NCI-H2227 (cell line): ENCODE measurements at regions not wholly inside any gene's neighbourhood (a gene's known extent, or its start where the extent isn't known, plus 50 kb on each side); places are given as distances from the start of the nearest gene placed in this dataset.

ENCODE experiments used
- DNase-seq: peaks from one replicate; lab custom pipeline; 2025; ENCODE audit not compliant: unreplicated experiment; lab: John Stamatoyannopoulos, UW

DNA sequence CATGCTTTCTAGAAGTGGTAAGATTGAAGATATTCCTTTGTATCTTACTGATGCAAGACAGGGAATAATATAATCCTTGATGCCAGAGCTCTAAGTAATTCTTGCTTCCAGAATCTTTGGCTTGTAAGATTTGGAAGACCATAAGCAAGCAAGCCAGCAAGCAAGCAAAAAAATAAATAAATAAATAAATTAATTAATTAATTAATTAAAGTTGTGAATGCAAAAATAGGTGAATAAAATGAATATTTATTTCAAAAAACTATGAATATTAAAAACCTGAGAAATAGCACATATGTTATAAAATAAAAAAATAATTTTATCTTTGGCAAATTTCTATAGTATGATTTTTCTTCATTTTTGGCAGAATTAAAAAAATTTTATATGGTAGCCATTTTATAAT is 750.2 kb upstream of the ARRDC4 start:
- DNase-seq = no peak

DNA sequence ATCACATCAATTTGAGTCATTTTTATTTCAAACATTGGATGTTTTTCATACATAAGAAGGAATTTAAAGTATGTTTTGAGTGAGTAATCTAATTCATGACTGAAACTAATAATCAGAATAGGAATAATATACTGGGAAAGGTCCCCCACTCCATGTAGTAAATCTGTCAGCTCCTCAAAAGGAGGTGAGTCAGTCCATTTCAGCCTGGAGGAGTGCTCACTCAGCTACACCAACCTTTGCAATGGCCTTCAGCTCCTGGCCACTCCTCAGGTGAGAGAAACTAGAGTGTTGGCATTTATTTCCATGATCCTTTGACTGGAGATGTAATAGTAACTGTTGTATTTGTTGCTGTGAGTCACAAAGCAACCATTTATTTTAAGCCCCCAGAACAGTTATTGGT is 744.9 kb upstream of the ARRDC4 start:
- DNase-seq = no peak

DNA sequence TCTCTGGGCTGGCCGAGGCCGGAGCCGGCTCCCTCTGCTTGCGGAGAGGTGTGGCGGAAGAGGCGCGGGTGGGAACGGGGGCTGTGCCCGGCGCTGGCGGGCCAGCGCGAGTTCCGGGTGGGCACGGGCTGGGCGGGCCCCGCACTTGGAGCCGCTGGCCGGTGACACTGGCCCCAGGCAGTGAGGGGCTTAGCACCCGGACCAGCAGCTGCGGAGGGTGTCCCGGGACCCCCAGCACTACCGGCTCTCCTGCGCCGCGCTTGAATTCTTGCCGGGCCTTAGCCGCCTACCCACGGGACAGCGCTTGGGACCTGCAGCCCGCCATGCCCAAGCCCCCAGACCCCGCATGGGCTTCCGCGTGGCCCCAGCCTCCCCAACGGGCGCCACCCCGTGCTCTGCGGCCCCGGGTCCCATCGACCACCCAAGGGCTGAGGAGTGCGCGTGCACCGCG is 736.3 kb upstream of the ARRDC4 start:
- no peak for DNase-seq

DNA sequence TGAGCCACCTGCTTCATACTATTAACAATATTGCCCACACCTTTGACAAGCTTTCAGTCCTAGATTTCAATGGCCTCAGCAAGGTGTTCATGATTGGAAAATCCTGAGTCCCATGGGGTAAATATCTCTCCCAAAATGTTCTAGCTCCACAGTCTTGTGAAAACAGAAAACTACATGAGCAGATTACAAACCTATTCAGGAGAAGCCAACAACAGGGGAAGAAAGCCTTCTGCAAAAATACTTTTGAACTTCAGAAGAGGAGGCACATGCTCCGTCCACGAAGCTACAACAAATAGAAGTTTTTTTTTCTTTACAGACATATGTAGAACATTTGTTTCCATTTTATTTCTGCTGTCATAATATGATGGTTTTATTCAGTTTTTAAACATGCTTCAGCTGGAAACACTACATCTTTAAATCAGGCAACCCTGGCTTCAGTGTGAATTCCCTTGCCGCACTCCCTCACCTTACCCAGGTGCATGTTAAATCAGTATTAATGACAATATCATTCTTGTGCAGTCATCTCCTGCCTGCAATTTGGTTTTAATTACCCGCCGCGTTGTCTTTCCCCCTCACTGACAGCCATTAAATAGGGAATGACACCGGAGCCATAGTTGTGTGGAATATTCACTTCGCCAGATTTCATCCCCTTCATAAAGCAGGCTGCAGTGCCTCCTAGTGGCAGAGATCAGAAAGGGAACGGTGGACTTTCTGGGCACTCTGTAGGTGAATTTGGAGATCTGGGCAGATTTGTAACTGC is 725.5 kb upstream of the ARRDC4 start:
- DNase-seq = peak; percentile 81

DNA sequence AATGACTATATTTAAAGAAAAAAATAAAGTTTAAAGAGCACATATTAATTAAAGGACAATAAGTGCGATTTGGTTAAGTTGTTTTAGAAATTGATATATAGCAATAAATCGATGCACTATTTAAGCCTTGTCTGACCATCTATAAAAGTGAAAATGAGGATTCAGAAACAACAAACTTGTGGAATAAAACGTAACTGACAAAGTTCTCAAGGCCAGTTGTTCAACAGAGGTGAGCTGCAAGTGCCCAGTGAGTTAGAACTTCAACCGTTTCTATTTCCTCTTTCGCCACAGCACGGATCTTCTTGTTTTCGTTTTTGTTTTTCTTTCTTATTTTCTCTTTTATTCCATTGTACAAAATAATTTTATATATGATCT is 724.9 kb upstream of the ARRDC4 start:
- DNase-seq = no peak

DNA sequence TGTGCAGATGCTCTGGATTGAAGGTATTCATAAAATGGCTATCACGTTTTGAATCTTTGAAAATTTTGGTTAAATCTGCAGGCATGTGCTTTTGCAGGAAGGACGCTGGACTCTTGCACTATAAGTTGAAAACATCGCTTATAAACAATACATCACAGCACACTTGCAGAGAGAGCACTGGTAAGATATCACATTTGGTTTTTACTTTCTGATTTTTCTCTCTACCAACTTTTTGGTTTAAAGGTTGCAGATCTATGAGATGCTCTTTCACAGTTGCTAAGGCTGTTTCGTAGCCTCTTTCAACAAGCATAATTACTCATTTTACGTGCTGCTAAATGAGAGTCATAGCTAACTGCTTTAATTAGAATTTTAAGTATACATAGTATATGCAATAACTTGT is 724.4 kb upstream of the ARRDC4 start:
- no peak for DNase-seq

DNA sequence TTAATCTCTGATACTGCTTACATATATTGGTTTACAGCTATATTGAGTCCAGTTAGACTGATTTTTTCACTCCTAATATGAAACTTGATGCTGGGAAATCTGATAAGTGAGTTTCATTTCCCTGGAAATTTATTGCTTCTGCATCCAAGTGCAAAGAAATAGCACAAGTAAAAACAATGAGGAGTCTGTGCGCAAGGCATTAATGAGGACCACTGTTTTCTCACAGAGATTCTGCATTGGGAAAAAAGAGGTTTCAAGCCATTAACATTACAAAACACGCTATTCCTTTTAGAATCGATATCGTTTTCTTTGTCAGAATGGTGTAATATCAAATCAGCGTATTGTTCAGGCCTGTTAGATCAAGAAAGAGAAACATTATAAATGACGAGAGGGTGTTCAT is 723.3 kb upstream of the ARRDC4 start:
- no peak for DNase-seq

DNA sequence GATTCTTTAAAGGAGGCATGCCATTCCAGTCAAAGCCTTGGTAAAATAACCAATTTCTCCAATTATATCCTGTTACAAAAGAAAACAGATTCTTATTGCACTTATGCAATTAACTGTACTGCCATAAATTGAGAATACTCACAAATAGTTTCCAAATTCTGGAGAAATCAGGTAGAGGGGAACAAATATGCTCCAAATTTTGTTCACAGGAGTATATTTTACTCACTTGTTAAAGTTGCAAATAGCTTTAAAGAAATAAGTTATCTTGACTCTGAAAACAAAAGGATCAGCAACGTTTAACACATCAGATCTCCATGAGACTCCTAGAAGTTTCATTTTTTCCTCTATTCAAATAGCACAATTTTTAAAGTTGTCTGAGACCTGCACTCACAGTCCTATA is 712.1 kb upstream of the ARRDC4 start:
- no peak for DNase-seq

DNA sequence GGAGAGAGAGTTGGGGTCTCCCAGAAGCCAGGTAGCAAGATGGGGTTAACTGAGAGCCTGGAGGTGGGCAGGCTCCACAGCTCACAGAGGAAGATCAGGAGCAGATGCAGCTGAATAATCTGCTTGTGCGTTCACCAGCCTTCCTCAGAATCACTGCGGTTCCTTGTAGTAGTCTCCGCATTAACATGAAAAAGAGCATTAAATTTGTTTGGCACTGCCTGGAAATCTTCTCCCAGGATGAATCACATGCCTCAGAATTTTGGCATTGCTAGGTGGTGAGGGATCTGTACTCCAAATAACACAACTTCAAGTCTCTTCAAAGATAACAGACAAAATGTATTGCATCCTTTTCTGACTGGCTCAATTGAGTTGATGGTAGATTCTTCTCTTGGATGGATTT is 700.6 kb upstream of the ARRDC4 start:
- DNase-seq = no peak

DNA sequence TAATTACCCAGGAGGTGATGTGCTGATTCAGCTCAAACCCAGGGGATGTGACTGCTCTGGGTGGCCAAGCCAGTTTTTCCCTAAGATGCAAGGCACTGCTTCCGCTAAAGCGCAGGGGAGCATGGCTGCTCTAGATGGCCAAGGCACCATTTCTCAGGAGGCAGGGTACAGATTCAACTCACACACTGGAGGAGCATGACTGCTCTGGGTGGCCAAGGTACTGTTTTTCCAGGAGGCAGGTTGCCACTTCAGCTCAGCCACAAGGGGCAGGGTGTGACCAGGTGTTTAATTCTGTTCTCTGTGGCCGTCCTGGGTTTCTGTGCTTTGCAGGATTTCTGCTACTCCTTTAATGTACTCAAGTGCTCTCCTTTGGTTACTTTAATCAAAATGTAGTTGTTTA is 659.3 kb upstream of the ARRDC4 start:
- DNase-seq = no peak

DNA sequence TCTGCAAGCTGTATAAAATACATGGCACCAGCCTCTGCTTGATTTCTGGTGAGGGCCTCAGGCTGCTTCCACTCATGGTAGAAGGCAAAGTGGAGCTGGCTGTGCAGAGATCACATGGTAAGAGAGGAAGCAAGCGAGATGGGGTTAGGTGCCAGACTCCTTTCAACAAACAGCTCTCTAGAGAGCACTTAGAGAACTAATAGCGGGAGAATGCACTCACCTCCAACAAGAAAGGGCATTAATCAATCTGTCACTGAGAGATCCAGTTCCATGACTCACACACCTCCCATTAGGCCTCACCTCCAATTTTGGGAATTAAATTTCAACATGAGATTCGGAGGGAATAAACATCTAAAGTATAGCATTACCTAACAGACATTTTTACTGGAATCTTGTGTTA is 644.1 kb upstream of the ARRDC4 start:
- DNase-seq = peak; percentile 14

DNA sequence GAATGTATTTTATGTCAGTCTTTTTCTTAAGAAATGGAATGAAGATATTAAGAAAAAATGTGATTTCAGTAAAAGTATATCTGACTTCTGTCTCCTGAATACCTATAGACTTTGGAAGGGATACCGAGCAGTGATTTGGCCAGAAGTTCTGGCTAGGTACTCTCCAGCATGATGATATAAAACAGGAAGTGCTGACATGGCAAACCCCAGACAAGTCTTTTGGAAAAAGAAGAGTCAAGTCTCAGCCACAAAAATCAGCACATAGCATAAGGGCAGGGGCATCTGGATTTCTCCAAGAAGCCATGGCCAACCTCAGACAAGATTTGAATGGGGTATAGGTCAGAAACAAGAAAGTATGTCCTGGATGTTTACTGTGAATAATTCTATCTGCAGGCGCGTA is 643.3 kb upstream of the ARRDC4 start:
- DNase-seq = no peak

DNA sequence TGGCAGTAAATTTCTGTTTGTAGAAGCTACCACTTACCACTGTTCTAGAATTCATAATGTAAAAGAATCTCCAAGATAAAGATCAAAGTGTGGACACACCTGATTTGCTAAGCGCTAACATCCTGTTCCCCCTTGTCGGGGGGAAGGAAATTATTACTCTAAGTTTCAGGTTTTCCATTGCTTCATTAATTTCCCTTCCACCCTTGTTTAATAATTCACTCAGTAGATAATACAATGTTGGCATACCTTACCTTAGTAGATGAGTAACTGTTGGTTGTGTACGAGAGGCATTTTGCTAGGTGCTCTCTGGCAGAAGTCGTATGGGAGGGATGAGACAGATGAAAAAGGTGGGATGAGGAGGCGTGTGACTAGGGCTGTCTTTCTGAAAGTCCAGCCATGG is 641.2 kb upstream of the ARRDC4 start:
- no peak for DNase-seq

DNA sequence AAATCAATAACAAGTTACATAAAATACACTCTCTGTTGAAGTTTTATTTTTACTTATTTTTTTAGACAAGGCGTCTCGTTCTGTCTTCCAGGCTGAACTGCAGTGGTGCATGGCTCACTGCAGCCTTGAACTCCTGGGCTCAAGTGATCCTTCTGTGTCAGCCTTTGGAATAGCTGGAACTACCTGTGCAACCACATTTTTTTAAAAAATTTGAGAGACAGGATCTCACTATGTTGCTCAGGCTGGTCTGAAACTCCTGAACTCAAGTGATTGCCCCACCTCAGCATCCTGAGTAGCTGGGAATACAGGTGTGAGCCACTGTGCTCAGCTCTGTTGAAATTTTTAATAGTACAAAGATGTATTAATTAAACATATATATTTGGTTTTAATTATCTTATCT is 614.3 kb upstream of the ARRDC4 start:
- DNase-seq = no peak

DNA sequence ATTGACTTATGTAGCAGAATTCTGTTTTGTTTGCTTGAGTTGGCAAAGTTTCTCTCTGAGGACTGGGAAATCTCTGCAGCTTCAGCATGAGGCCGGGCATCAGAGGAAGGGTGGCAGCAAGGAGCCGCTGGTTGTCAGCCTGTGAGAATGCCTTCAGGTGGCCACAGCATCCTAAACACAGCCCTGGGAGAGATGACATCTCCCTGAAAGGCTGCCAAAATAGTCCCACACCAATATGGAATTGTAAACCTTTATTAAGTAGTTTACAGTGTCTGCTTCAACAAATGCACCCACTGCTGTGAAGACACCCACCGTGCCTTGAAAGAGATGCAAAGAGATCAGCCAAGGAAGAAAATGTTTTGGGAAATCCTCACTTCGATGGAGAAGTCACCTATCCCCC is 609.7 kb upstream of the ARRDC4 start:
- no peak for DNase-seq

DNA sequence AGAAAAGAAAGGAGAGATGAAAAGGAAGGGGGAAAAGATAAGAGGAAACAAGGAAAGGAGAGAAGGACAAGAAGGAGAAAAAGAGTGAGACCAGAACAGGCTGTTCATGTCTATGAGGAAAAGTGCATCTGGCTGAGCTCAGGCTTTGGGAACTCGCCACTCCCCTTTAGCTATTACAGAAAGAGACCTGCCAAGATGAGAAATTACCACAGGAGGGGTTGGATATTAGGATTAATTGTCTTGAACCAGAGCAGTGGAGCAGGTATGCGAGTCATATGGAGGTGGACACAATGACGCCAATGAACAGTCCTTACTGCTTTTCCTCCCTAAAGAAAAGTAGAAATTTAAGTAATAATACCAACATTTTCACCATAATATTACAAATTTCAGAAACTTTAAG is 577.0 kb upstream of the ARRDC4 start:
- DNase-seq = no peak

DNA sequence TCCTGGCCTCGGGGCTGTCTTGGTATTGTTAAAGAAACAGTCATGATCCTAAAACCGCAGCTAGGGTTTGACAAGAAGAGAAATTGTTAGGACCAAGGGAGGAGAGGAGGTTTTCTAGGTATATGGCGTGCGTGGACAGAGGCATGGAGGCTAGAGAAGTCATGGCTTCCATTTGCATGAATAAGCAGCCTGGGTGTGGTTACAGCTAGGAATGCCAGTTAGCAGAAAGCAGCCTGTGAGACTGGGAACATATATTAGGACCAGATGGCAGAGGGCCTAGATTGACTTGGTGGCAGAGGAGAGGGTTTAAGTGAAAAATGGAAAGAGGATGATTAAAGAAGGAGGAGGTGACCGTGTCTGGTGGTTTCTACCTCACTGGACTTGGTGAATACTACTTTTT is 573.6 kb upstream of the ARRDC4 start:
- no peak for DNase-seq

DNA sequence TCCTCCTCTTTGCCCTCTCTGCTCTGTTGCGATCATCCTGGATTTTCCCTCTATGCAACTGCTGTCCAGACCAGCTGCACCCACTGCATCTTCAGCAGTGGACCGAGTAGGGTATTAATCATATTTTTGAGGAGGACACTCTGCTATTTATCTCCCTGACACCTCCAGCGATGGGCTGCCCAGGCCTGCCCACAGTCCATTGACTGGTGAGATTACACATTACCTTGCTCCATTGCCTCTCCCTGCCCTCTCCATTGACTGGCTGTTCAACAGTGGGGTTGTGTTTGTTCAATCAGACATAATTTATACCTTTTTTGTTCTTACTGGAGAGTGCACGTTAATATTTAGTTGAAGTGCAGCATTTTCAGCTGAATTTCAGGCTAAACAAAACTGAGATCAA is 559.3 kb upstream of the ARRDC4 start:
- peak; percentile 37 for DNase-seq

DNA sequence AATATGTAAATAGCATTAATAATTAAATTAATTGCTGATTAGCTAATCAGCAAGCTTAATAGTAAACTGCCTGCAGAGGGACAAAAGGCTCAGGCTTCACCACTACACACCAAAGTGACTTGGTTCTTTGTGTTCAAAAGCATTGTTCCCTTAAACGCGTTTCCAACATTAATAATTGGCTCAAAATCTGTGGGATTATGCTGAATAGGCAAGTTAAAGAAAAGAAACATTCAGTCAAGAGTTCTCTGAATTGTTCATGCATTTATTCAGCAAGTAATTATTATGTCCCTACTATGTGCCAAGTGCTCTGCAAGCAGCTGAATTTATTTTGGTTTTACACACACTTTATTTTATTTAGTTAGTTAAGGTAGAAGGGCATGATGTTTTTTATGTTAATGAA is 558.5 kb upstream of the ARRDC4 start:
- no peak for DNase-seq

DNA sequence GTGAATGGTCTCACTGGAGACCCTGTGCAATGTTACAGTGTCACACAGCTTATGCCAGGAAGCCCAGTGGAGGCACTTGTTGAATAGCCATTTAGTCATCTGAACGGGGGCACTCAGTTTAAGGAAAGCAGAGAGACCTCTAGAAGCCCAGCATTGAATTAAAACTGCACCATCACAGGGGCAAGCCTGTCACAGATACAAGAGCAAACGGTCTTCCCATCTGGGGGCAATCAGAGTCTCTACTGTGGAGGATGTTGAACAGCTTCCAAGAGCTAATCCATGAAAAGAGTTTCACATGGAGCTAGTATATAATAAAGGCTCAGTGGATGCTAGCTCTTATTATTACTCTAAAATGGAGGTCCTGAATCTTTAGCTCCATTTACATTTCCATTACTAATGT is 553.7 kb upstream of the ARRDC4 start:
- DNase-seq = no peak

DNA sequence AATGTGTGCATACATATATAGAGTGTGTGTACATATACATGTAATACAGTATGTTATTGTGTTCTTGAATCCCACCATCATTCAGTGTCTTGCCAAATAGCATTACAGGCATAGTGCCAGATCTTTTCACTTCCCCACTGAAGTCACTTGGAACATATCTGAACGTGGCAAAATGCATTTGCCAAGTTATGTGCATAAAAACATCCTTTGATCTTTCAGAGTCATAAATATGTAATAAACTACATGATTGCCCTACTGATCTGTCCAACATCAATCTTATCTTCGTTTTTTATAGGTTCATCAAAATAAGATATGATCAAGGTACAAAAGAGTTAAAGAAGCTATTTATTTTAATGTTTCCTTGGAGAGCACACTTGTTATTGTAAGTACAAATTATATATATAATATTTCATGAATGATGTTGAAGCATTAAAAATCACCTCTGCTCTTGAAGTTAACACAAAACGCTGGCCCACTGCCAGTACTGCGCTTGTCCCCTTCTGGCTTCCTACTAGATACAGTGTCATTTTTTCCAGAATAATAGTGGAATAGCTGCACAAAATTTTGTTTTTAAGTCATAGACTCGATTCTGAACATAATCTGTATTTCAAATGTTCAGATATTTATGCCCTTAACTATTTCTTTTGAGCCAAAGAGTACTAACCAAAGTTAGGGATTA is 549.5 kb upstream of the ARRDC4 start:
- DNase-seq = peak; percentile 2

DNA sequence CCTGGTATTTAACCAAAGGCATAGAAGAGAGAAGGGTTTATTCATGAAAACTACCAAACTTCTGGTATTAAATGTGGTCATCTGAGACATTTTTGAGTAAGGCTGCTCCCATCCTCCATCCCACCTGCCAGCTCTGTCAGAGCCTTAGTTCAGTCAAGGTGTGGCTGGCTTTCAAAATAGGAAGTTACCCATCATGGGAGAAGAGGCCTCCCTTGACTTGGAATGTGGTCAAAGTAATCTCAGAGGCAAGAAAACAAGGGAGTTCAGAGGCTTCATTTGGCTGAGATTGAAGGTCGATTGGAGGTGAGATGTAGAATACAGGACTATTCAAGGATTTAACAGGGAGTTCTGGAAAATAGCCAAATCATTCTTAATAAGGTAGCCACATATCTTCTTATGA is 540.4 kb upstream of the ARRDC4 start:
- DNase-seq = no peak

DNA sequence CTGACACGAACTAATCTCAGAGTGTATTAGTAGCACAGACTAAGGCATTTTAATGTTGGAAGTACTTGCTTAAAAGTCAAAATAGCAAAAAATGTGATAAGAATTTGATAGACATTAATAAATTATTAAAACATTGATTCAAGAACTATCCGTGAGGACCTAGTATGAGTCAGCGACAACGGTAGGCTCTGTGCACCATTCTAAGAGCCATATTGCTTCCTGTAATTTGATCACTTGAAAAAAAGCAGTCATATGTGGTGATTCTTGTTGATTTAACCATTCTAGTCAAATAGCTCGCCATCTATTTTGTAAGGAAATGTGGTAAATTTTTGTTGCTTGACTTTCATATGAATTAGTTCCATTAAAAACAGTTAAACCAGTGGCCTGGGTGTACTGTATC is 534.9 kb upstream of the ARRDC4 start:
- no peak for DNase-seq
